ENCODE measurements at regions not wholly inside any gene's neighbourhood (a gene's known extent, or its start where the extent isn't known, plus 50 kb on each side); places are given as distances from the start of the nearest gene placed in this dataset.

GRCh38 chr2:106041150-106041549, 153.0 kb downstream of the UXS1 start:
- DNase-seq (ENCODE audit: low read depth in 2 of 2) = no peak

- DNase-seq (ENCODE audit: low read depth in 2 of 2) = no peak
Measured at GRCh38 chr2:106039634-106040315, 154.3 kb downstream of the UXS1 start.

GRCh38 chr2:106038601-106039375, 155.3 kb downstream of the UXS1 start:
- no peak for DNase-seq (ENCODE audit: low read depth in 2 of 2)

GRCh38 chr2:106037932-106038331, 156.2 kb downstream of the UXS1 start:
- DNase-seq (ENCODE audit: low read depth in 2 of 2) = no peak

- DNase-seq (ENCODE audit: low read depth in 2 of 2) = no peak
Measured at GRCh38 chr2:106037262-106037661, 156.8 kb downstream of the UXS1 start.

- DNase-seq (ENCODE audit: low read depth in 2 of 2) = no peak
Measured at GRCh38 chr2:106034325-106034724, 159.8 kb downstream of the UXS1 start.

GRCh38 chr2:106032676-106033075, 161.4 kb downstream of the UXS1 start:
- DNase-seq (ENCODE audit: low read depth in 2 of 2) = no peak

GRCh38 chr2:106030287-106031268, 163.5 kb downstream of the UXS1 start:
- DNase-seq (ENCODE audit: low read depth in 2 of 2) = peak; percentile 18 to 35

GRCh38 chr2:106028192-106028591, 165.9 kb downstream of the UXS1 start:
- DNase-seq (ENCODE audit: low read depth in 2 of 2) = no peak

- DNase-seq (ENCODE audit: low read depth in 2 of 2) = no peak
Measured at GRCh38 chr2:106026271-106027190, 167.6 kb downstream of the UXS1 start.

- no peak for DNase-seq (ENCODE audit: low read depth in 2 of 2)
Measured at GRCh38 chr2:106025796-106026195, 168.3 kb downstream of the UXS1 start.

- DNase-seq (ENCODE audit: low read depth in 2 of 2) = no peak
Measured at GRCh38 chr2:106021662-106022028, 172.5 kb downstream of the UXS1 start.

GRCh38 chr2:106020821-106021661, 173.1 kb downstream of the UXS1 start:
- DNase-seq (ENCODE audit: low read depth in 2 of 2) = no peak

GRCh38 chr2:106020032-106020431, 174.1 kb downstream of the UXS1 start:
- no peak for DNase-seq (ENCODE audit: low read depth in 2 of 2)

- DNase-seq (ENCODE audit: low read depth in 2 of 2) = no peak
Measured at GRCh38 chr2:106018141-106018540, 176.0 kb downstream of the UXS1 start.

GRCh38 chr2:106012591-106013347, 181.3 kb downstream of the UXS1 start:
- DNase-seq (ENCODE audit: low read depth in 2 of 2) = no peak

- DNase-seq (ENCODE audit: low read depth in 2 of 2) = no peak
Measured at GRCh38 chr2:106012001-106012590, 182.0 kb downstream of the UXS1 start.

GRCh38 chr2:106011380-106011779, 182.7 kb downstream of the UXS1 start:
- no peak for DNase-seq (ENCODE audit: low read depth in 2 of 2)

GRCh38 chr2:106010818-106011355, 183.2 kb downstream of the UXS1 start:
- no peak for DNase-seq (ENCODE audit: low read depth in 2 of 2)
